Testis (tissue), 2 donors: ENCODE measurements at regions not wholly inside any gene's neighbourhood (a gene's known extent, or its start where the extent isn't known, plus 50 kb on each side); places are given as distances from the start of the nearest gene placed in this dataset.

Experiments
- POLR2A ChIP-seq: fragments of 450-650 bp; IDR thresholded peaks from one replicate; pipeline ENCODE4 v1.6.1; 2017; ENCODE audit warnings: antibody characterized with exemption, mild to moderate bottlenecking, moderate library complexity
- TF ChIP-seq, protein P1 (sequence below), 3 experiments: fragments of 450-650 bp in 2 of 3; fragments of 200-600 bp in 1 of 3; sonication (generic) in 1 of 3; IDR thresholded peaks; one replicate each; pipeline ENCODE4 v1.5.1; 2016 to 2019; ENCODE audit warnings: antibody characterized with exemption in 3 of 3, mild to moderate bottlenecking in 2 of 3, moderate library complexity in 1 of 3

GRCh38 chr11:43034341-43034740 is 277.5 kb upstream of the API5 start:
- TF ChIP-seq, protein P1, sequence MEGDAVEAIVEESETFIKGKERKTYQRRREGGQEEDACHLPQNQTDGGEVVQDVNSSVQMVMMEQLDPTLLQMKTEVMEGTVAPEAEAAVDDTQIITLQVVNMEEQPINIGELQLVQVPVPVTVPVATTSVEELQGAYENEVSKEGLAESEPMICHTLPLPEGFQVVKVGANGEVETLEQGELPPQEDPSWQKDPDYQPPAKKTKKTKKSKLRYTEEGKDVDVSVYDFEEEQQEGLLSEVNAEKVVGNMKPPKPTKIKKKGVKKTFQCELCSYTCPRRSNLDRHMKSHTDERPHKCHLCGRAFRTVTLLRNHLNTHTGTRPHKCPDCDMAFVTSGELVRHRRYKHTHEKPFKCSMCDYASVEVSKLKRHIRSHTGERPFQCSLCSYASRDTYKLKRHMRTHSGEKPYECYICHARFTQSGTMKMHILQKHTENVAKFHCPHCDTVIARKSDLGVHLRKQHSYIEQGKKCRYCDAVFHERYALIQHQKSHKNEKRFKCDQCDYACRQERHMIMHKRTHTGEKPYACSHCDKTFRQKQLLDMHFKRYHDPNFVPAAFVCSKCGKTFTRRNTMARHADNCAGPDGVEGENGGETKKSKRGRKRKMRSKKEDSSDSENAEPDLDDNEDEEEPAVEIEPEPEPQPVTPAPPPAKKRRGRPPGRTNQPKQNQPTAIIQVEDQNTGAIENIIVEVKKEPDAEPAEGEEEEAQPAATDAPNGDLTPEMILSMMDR (IDR thresholded peaks at IDR 0.05): no peak
- no peak for TF ChIP-seq POLR2A
